SK-N-MC (cell line): ENCODE measurements at regions not wholly inside any gene's neighbourhood (a gene's known extent, or its start where the extent isn't known, plus 50 kb on each side); places are given as distances from the start of the nearest gene placed in this dataset.

Source experiments
- DNase-seq: peaks from one replicate; pipeline ENCODE4 v3.0.0-alpha.2; 2011; ENCODE audit warnings: low read depth, low spot score
- H3K27ac ChIP-seq: fragments of 200-600 bp; sonication (generic); 2 replicates; pipeline ENCODE4 v1.5.1; 2016; ENCODE audit warnings: mixed run types
- H3K36me3 ChIP-seq: fragments of 200-600 bp; sonication (generic); 2 replicates; pipeline ENCODE4 v1.6.1; 2017; ENCODE audit warnings: antibody characterized with exemption, low read length, mixed read lengths; ENCODE audit not compliant: insufficient read depth
- H3K4me3 ChIP-seq: fragments of 200-600 bp; sonication (generic); 2 replicates; pipeline ENCODE4 v1.5.1; 2016
- H3K9ac ChIP-seq: fragments of 200-600 bp; sonication (generic); 2 replicates; pipeline ENCODE4 v1.8.0; 2017; ENCODE audit warnings: mixed run types, mixed read lengths; ENCODE audit not compliant: insufficient read length
- H3K9me3 ChIP-seq: fragments of 200-600 bp; sonication (generic); 2 replicates; pipeline ENCODE4 v1.6.1; 2017; ENCODE audit warnings: low read depth, mild to moderate bottlenecking, antibody characterized with exemption, low read length, moderate library complexity, mixed read lengths
- EZH2 ChIP-seq: fragments of 200-600 bp; sonication (generic); IDR thresholded peaks from one replicate; pipeline ENCODE4 v1.6.1; 2017; ENCODE audit warnings: antibody characterized with exemption
- FOXP2 ChIP-seq: optimal IDR thresholded peaks from 2 replicates; pipeline ENCODE3; 2011; ENCODE audit warnings: mild to moderate bottlenecking, moderate library complexity; ENCODE audit not compliant: insufficient read depth; ENCODE audit errors: extremely low read length, control extremely low read depth
- POLR2AphosphoS5 ChIP-seq: IDR thresholded peaks from 2 replicates; pipeline ENCODE4 v1.6.1; 2012; ENCODE audit warnings: mild to moderate bottlenecking, low read depth, low read length, borderline replicate concordance

DNA sequence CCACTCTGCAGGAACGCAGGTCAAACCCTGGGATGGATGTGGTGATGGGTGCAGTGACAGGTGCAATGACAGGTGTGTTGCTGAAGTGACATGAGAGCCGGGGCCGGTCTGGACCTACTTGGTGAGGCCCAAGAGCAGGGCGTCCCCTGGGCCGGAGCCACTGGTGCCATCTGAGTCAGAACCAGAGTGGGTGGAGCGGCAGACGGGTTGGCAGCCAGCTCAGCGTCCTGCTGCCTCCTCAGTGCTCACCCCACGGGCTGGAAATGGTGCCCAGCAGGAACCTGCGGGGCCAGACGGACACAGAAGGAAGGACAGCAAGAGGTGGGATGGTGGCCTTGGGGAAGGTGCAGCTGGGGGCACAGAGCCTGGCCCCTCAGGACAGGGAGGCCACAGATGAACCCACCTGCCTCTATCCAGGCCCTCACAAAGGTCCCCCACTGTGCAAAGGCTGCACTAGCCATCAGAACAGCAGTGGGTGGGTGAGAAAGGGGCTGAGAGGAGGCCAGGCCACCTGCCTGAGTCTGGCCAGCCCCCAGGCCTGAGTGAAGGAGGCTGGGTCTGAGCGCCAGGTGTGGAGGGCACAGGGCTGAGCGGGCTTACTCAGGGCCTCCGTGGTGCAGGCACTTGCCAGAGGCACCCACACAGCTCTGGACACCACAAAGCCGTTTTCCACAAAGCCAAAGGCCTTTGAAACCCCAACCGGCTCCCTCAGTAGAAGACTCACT, 129.0 kb upstream of the PPP2R2D start:
- TF ChIP-seq POLR2AphosphoS5 (no peak), FOXP2 (no peak), EZH2 (no peak)
- no peak overlapping the region for H3K9ac ChIP-seq
- DNase-seq: no peak
- no peak overlapping the region for H3K27ac ChIP-seq
- no peak overlapping the region for H3K4me3 ChIP-seq
- H3K36me3 ChIP-seq: no peaks in the 10 kb centered on the region
- H3K9me3 ChIP-seq: no peaks in the 10 kb centered on the region

- no peak for TF ChIP-seq FOXP2
- no peak for TF ChIP-seq EZH2
- TF ChIP-seq POLR2AphosphoS5: no peak
- no peaks in the 10 kb centered on the region for H3K36me3 ChIP-seq
- no peak overlapping the region for H3K27ac ChIP-seq
- H3K4me3 ChIP-seq: no peak overlapping the region
- DNase-seq: no peak
- no peaks in the 10 kb centered on the region for H3K9me3 ChIP-seq
- H3K9ac ChIP-seq: no peak overlapping the region
These were observed 128.4 kb upstream of the PPP2R2D start for GRCh38 chr10:131772441-131772840.

GRCh38 chr10:131773370-131774343, 127.2 kb upstream of the PPP2R2D start:
- H3K9me3 ChIP-seq: no peaks in the 10 kb centered on the region
- TF ChIP-seq POLR2AphosphoS5 (no peak), EZH2 (no peak), FOXP2 (no peak)
- no peak overlapping the region for H3K9ac ChIP-seq
- no peak for DNase-seq
- no peaks in the 10 kb centered on the region for H3K36me3 ChIP-seq
- no peak overlapping the region for H3K27ac ChIP-seq
- H3K4me3 ChIP-seq: no peak overlapping the region

- TF ChIP-seq FOXP2 (no peak), POLR2AphosphoS5 (no peak), EZH2 (no peak)
- no peak overlapping the region for H3K9ac ChIP-seq
- H3K4me3 ChIP-seq: no peak overlapping the region
- H3K36me3 ChIP-seq: no peaks in the 10 kb centered on the region
- no peaks in the 10 kb centered on the region for H3K9me3 ChIP-seq
- H3K27ac ChIP-seq: no peak overlapping the region
- no peak for DNase-seq
These were observed 126.1 kb upstream of the PPP2R2D start for GRCh38 chr10:131774681-131775085.

GRCh38 chr10:131775433-131775832, 125.4 kb upstream of the PPP2R2D start:
- Histone ChIP-seq H3K4me3 (no peak overlapping the region), H3K27ac (no peak overlapping the region), H3K36me3 (no peaks in the 10 kb centered on the region), H3K9ac (no peak overlapping the region), H3K9me3 (no peaks in the 10 kb centered on the region)
- no peak for TF ChIP-seq FOXP2
- no peak for TF ChIP-seq POLR2AphosphoS5
- TF ChIP-seq EZH2: no peak
- no peak for DNase-seq

DNA sequence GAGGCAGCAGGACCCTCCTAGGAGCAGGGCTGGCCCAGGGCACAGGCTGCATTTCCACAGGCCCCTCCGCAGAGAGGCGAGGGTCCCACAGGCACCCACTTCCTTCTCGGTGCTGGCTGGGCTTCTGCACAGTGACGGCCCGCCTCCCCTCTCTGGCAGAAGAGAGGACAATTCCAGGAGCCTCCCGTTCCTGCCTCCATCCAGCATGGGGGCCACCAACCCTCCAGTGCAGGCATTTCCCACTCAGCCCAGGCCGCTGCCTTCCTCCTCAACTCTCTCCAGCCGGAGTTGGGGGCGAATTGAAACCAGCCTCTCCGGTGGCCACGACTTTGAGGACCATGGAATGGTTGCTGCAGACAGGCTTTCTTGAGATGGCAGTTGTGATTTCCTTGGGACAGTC, 125.0 kb upstream of the PPP2R2D start:
- Histone ChIP-seq H3K9ac (no peak overlapping the region), H3K9me3 (no peaks in the 10 kb centered on the region), H3K36me3 (no peaks in the 10 kb centered on the region), H3K4me3 (no peak overlapping the region), H3K27ac (no peak overlapping the region)
- no peak for DNase-seq
- TF ChIP-seq POLR2AphosphoS5 (no peak), FOXP2 (no peak), EZH2 (no peak)

- H3K27ac ChIP-seq: no peak overlapping the region
- TF ChIP-seq POLR2AphosphoS5 (no peak), FOXP2 (no peak), EZH2 (no peak)
- H3K9ac ChIP-seq: no peak overlapping the region
- no peaks in the 10 kb centered on the region for H3K36me3 ChIP-seq
- DNase-seq: no peak
- H3K4me3 ChIP-seq: no peak overlapping the region
- H3K9me3 ChIP-seq: no peaks in the 10 kb centered on the region
These were observed 124.3 kb upstream of the PPP2R2D start for GRCh38 chr10:131776496-131776895.

GRCh38 chr10:131777162-131777561, 123.6 kb upstream of the PPP2R2D start:
- Histone ChIP-seq H3K4me3 (no peak overlapping the region), H3K9me3 (no peaks in the 10 kb centered on the region), H3K9ac (no peak overlapping the region), H3K27ac (no peak overlapping the region), H3K36me3 (no peaks in the 10 kb centered on the region)
- DNase-seq: no peak
- no peak for TF ChIP-seq POLR2AphosphoS5
- no peak for TF ChIP-seq EZH2
- TF ChIP-seq FOXP2: no peak
